ENCODE measurements at regions not wholly inside any gene's neighbourhood (a gene's known extent, or its start where the extent isn't known, plus 50 kb on each side); places are given as distances from the start of the nearest gene placed in this dataset.
A peak's percentile ranks its signal among the peaks of the same experiment; 100 is the strongest.
"Not testable (repeated sequence)": the region's sequence is repeated elsewhere in the genome, so short reads cannot be mapped to it uniquely, and the experiment has no call there.

GRCh38 chr4:143819029-143819428, 86.3 kb downstream of the GYPE start:
- DNase-seq (ENCODE audit: extremely low read depth in 1 of 2, low read depth in 1 of 2), result no peak

DNA sequence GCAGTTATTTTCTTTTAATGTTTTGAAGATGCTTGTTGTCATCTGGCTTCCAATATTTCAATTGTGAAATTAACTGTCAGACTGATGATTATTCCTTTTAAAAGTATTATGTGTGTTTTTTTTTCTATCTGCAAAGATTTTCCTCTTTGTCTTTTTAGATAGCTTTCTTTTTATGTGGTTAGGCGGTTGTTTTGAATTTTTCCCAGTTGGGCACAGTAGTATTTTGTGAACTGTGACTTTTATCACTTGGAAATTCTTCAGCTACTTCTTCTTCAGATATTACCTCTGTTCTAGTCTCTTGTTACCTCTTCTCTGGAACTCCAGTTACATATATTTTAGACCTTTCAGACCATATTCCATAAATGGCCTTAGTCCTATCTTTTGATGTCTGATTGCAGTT, 87.5 kb downstream of the GYPE start:
- not testable (repeated sequence) for DNase-seq (ENCODE audit: extremely low read depth in 1 of 2, low read depth in 1 of 2)

DNA sequence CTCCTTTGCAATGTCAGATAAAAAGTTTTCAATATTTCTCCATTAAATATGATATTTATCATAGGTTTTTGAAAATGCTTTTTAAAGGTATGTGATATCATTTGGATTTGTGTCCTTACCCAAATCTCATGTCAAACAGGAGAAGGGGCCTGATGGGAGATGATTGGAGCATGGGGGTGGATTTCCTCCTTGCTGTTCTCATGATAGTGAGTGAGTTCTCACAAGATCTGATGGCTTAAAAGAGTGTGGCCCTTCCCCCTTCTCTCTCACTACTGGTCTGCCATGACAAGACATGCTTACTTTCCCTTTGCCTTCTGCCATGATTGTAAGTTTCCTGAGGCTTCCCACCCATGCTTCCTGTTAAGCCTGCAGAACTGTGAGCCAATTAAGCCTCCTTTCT, 90.0 kb downstream of the GYPE start:
- DNase-seq (ENCODE audit: extremely low read depth in 1 of 2, low read depth in 1 of 2), result not testable (repeated sequence)

DNA sequence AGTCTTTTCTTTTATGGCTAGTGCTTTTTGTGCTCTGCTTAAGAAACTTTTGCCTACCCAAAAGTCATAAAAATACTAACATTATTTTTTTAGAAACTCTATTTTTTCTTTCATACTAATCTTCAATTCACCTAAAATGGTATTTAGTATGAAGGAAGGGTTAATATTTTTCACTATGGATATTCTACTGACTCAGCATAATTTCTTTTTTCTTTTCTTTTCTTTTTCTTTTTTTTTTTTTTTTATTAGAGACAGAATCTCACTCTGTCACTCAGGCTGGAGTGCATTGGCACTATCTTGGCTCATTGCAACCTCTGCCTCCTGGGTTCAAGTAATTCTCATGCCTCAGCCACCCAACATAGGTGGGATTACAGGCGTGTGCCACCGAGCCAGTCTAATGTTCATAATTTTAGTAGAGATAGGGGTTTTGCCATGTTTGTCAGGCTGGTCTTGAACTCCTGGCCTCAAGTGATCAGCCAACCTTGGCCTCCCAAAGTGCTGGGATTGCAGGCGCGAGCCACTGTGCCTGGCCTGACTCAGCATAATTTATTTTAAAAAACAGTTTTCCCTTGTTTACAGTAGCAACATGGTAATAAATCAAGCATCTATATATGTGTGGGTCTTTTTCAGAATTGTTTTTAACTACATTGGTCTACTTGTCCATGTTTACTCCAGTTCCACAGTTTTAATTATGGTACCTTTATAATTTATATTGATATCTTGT, 91.8 kb downstream of the GYPE start:
- DNase-seq (ENCODE audit: extremely low read depth in 1 of 2, low read depth in 1 of 2), result not testable (repeated sequence)

- not testable (repeated sequence) for DNase-seq (ENCODE audit: extremely low read depth in 1 of 2, low read depth in 1 of 2)
Measured at GRCh38 chr4:143791693-143792092, 91.2 kb upstream of the FREM3 start.

DNA sequence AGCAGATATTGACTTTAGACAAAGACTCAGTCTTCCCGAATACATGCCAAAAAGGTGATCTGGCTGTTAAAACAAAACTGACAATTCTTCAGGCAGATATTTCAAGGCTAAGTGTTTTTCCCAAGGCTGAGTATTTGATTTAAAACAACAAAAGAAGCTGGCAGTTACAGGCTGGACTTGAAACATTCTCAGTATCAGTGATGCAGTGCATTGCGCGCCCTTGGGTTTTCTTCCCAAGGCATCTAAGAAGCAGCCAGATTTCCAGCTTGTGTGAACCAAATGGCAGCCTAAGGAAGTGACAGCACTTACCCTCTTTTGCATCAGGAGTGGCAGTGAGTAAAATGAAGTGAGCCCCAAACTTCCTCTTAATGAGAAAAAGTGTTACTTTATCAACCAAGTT, 90.0 kb upstream of the FREM3 start:
- not testable (repeated sequence) for DNase-seq (ENCODE audit: extremely low read depth in 1 of 2, low read depth in 1 of 2)

GRCh38 chr4:143789618-143790017, 89.1 kb upstream of the FREM3 start:
- not testable (repeated sequence) for DNase-seq (ENCODE audit: extremely low read depth in 1 of 2, low read depth in 1 of 2)

DNA sequence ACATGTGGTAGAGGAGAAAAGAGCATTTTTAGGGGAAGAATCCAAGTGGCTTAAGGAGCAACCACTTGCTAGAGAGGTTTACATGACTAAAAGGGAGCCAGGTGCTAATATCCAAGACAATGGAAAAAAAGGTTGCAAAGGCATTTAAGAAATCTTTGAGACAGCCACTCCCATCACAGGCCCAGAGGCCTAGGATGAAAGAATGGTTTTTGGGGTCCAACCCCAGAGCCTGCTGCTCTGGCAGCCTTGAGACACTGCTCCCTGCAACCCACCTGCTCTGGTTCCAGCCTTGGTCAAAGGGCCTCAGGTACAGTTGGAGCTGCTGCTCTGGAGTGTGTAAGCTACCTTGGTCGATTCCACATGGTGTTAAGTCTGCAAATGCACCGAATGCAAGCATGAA, 84.1 kb upstream of the FREM3 start:
- DNase-seq (ENCODE audit: extremely low read depth in 1 of 2, low read depth in 1 of 2), result no peak

- no peak for DNase-seq (ENCODE audit: extremely low read depth in 1 of 2, low read depth in 1 of 2)
Measured at GRCh38 chr4:143782521-143782920, 82.0 kb upstream of the FREM3 start.

DNA sequence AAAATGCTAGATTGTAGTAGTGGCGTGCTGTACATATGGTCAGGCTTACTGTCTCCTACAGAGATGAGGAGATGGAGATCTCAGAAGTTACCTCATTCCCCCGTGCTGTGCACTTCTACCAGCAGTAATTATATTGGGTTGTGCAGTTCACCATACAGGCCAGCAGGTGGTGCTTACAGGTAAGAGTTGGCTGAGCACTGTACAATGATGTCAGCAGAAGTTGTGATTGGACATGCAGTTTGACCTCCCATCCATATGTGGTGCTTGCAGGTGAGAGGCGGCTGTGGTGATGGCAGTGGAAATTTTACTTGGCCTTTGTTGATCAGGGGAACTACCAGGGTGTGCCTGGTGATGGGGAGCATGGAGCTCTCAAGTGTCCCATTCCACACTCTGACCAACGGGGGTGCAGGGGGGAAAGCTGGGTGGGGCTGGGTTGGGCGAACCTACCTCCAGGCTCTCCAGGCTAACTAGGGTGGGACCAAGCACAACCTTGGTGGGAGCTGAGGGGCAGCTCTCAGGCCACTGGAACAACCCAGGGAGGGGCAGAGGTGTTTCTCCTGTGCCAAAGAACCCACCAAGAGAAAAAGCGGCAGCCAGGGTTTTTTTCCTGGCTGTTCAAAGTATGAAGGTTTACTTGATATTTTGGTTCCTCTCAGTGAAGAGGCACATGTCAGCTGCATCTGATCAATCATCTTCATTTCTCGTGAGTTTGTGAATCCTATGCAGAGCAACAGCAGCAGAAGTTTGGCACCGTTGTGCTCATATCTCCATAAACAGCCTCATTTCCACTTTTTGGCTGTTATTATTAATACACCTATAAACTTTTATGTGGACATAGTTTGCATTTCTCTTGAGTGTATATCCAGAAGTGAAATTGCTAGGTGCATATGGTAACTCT, 73.8 kb upstream of the FREM3 start:
- DNase-seq (ENCODE audit: extremely low read depth in 1 of 2, low read depth in 1 of 2), result peak in 1 of 2 donors; percentile 1

DNA sequence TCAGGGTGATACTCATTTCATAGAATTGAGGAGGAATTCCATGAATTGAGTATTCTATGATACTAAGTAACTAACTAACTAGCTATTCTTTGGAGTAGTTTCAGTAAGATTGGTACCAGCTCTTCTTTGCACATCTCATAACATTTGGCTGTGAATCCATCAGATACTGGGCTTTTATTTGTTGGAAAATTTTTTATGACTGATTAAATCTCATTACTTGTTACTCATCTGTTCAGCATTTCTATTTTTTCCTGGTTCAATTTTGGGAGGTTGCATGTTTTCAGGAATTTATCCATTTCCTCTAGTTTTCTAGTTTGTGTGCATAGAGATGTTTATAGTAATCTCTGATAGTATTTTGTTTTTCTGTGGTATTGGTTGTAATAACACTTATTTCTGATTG, 70.8 kb upstream of the FREM3 start:
- no peak for DNase-seq (ENCODE audit: extremely low read depth in 1 of 2, low read depth in 1 of 2)

DNA sequence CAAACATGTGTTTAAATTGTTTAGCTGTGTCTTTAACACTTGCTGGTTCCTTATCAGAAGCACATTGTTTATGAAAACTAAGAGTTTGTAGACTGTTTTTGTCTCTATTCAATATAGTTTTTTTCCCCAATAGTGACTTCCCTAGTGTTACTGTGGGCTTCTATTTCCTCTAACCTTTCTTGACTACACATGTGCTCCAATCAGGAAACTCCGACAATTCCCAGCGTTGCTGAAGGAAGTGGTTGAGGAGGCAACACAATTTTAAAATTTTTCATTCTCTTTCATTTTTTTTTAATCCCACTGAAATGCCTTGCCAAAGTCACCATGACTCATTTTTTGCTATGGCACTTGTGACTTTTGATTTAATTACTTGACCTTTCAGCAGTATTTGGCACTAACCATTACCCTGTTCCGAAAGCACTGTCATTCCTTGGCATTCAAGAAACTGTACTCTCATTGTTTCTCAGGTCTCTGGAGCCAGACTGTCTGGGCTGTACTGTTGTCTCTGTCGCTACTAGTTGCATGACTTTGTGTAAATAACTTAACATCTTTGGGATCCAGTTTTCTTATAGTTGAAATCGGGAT, 67.6 kb upstream of the FREM3 start:
- no peak for DNase-seq (ENCODE audit: extremely low read depth in 1 of 2, low read depth in 1 of 2)

- DNase-seq (ENCODE audit: extremely low read depth in 1 of 2, low read depth in 1 of 2), result no peak
Measured at GRCh38 chr4:143763587-143763986, 63.1 kb upstream of the FREM3 start.

GRCh38 chr4:143762511-143762910, 62.0 kb upstream of the FREM3 start:
- no peak for DNase-seq (ENCODE audit: extremely low read depth in 1 of 2, low read depth in 1 of 2)
